Testis (tissue), 2 donors: ENCODE measurements at regions not wholly inside any gene's neighbourhood (a gene's known extent, or its start where the extent isn't known, plus 50 kb on each side); places are given as distances from the start of the nearest gene placed in this dataset.

Experiments used
- CTCF ChIP-seq, 3 experiments: fragments of 450-650 bp in 2 of 3; fragments of 200-600 bp in 1 of 3; sonication (generic) in 1 of 3; IDR thresholded peaks; one replicate each; pipeline ENCODE4 v1.5.1; 2016 to 2019; ENCODE audit warnings: antibody characterized with exemption in 3 of 3, mild to moderate bottlenecking in 2 of 3, moderate library complexity in 1 of 3
- POLR2A ChIP-seq: fragments of 450-650 bp; IDR thresholded peaks from one replicate; pipeline ENCODE4 v1.6.1; 2017; ENCODE audit warnings: antibody characterized with exemption, mild to moderate bottlenecking, moderate library complexity

GRCh38 chr2:138327967-138328366, 173.6 kb upstream of the SPOPL start:
- TF ChIP-seq POLR2A = no peak
- no peak for TF ChIP-seq CTCF (IDR thresholded peaks at IDR 0.05)
